NCI-H69 (cell line): ENCODE measurements at regions not wholly inside any gene's neighbourhood (a gene's known extent, or its start where the extent isn't known, plus 50 kb on each side); places are given as distances from the start of the nearest gene placed in this dataset.

ENCODE experiments used
- DNase-seq: peaks from one replicate; lab custom pipeline; 2025; lab: John Stamatoyannopoulos, UW

DNA sequence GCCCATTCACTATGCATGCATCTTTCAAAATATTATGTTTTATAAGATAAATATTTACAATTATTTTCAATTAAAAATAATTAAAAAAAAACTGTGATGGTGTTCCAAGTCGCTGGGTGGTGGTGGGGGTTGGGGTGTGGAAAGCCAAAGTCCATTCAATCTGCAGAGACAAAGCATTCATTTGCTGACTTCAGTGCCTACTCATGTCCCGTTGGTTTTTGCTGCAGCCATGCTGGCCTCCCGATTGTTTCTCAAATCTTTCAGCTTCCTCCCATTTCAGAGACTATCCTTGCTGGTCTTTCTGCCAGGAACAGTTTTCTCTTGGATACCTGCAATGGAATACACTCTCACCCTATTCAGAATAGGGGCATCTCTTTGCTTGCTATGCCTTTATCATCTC, 331.5 kb upstream of the NOVA1 start:
- no peak for DNase-seq

DNA sequence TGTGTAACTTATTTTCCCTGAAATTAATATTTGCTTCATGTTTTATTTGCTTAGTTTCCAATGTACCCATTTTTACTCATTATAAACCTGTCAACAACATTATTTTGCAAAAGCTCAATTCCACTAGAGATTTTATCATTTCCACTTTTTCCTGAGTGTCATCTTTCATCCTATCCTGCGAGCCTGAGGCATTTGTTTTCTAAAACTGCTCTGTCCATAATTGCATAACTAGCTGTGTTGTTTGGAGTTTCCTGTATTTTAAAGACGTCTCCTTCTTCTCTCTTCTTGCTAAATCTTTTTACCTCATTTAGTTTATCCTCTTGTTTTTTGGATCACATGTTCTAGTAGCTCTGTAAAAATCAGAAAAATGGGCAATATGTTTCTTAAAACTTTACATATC, 332.7 kb upstream of the NOVA1 start:
- DNase-seq = no peak

DNA sequence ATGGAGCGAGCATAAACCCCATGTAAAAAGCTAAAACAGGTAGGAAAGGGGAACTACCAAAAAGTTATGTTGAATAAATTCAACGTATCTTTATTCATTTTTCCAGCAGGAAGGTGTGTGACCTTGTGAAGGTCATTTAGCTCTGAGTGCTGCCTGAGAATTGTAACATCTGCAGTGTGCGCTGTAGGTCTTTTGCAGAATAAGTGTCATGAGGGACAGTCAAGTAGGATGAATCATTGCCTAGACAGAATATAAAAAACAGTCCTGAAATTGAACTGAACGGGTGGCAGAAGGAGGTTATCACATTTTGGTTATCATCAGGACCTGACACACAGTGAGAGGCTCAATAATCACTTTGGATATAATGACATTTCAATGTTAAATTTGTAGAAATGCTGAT, 334.8 kb upstream of the NOVA1 start:
- DNase-seq = no peak

DNA sequence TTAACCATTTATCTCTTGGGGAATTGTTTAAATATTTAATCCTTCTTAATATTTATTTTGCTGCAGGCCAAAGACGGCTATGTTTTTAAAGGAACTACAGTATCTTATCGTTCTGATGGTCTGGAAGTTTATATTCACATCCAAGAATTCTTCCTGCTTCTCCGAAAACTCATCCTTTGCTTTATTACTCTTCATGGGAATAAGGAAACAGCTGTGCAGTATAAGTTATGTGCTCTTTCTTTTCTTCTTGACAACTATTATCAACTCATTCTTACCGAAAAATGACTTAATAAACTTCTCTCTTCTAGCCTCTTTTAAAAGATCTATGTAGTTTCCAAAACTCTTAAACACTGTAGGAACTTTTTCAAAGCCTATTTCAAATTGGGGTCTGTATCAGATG, 335.6 kb upstream of the NOVA1 start:
- DNase-seq = no peak

DNA sequence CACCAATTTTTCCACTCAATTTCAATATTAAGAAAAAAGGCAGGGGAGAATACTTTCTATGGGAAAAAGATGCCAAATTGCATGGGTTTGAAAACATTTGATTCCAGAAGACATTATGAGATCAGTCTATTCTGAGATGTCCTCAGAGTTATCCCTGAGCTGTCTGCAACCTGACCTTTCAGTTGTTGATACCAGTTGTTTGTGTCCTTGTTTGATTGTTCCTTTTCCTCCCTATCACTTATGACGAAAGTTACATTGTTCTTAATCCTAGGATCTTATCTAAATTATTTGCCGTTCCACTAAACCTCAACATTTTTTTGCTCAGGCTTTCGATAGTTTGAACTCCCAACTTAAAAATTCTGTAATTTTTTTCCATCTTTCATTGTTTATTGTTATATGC, 336.3 kb upstream of the NOVA1 start:
- DNase-seq = no peak

DNA sequence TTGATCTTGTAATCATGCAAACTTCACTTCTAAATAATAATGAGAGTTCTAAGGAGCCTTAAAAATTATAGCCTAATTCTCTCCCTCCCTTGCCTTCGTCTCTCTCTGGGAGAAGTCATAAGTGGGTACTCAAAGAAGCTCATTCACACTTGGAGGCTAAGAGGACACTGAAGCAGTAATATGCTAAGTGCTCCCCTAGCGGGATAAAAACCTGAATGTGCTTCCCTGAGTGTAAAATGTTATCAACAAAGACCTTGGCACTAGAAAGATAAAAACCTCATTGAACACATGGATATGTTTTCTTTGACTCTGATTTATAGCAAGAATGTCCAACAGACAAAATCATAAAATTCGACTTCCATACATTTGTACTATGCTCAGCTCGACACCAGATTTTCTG, 337.9 kb upstream of the NOVA1 start:
- DNase-seq = no peak

DNA sequence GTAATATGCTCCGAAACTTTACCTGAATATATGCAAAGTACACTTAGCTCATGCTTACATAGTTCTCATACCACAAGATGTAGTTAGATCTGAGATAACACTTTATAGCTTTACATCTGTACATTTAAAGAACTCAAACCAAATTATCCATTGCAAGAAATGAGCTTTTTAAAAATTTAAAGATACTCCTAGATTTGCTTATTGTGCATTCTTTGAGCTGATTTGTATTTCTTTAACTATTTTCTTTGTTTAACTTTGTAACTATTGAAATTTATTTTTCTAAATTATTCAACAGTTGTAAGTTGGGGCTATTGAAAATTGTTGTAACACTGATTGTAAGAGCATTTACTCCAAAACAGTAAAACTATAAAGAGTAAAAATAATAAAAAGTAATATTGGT, 340.2 kb upstream of the NOVA1 start:
- DNase-seq = no peak

DNA sequence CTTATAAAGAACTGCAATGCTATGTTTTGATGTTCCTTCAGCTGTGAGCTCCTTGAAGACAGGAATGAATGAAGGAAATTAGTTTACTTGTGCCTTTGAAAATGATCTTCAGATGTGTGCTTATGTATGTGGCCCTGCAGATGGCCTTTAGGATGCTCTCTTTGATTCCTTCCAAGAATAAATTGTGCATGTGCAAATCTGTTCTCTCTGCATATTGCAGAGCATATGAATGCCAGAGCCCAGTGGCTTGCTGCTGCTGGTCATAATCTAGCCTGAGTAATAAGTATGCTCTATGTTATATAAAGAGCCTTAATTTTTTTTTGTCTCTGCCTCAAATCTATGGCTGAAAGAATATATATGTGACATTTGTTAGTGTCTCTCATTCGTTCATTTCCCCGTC, 341.9 kb upstream of the NOVA1 start:
- DNase-seq = no peak

DNA sequence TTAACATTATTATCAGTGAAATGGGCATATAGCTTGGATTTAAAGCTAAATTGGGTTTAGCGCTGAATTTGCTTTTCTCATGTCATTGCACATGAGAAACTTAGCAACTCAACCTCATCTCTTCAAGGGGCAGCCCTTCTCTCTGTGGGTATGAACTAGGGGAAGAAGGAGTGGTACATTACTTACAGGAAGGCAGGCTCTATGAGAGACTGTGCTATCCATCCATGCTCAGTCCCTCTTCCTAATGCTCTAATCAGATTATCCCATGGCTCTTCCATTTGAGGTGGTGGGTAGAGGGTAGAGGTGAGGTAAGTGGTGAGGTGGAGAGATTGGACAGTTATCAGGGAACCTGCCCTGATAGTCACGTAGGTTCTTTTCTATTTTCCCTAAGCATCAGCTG, 343.7 kb upstream of the NOVA1 start:
- no peak for DNase-seq

DNA sequence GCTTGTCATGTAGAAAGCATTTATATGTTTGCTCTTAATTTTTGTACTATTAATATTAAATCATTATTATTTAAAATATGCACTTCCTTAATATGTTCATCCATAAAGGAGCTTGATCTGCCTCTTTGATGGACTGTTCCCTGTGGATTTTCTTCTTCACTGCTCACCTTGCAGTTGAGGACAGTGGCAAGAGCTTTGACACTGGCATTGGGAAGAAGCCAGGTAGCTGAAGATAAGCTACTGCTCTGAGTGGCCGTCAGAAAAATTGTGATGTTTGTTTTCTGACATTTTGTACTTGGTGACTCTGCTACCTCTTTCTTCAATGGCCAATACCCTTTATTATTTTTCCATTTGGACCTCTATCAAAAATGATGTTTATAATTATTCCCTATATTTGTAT, 349.4 kb upstream of the NOVA1 start:
- DNase-seq = no peak

DNA sequence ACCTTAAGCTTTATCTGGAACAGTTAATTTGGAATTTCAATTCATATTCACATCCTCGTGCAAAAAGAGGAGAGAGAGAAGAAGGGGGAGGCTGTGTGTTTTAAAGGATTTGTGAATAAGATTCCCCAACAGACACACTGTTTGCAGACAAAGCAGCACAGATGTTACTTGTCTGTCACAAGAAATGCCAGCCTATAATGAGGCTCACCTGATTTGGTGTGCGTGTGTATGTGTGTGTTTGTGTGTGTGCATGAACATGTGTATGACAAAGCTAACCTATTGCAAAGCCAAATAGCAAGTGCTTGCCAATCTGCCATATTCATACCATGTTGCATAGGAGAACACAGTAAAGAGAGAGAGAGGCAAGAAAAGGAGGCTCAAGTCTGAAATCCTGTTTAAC, 361.6 kb upstream of the NOVA1 start:
- no peak for DNase-seq

DNA sequence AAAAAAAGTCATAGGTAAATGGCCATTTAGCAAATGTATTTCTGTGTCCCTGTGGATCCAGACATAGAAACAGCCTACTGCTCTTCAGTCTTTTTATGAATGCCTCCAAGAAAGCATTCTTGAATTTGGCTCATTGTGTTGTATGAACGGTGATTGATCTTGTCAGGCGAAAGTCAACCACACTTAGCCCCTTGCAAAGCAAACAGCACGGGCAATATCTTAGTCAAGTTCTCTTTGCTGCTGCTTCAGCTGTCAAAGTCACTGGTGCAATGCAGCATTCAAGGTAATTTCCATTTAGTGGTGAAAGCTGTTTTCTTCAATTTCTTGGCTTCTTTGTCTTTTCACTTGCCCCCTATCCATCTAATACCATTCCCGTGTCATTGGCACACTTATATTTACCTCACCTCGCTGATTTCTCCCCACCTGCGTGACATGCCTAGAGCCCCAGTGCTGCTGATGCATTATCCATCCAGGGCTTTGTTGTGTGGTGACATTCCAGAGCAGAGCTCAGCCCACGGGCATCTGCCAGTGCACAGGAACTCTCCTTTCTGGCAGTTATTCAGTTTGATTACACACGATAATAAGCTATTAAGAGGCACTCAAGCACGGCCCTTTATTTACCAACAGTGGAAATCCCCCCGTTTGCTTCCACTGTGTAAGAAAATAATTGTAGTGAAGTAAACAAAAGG, 362.3 kb upstream of the NOVA1 start:
- DNase-seq = peak; percentile 33

DNA sequence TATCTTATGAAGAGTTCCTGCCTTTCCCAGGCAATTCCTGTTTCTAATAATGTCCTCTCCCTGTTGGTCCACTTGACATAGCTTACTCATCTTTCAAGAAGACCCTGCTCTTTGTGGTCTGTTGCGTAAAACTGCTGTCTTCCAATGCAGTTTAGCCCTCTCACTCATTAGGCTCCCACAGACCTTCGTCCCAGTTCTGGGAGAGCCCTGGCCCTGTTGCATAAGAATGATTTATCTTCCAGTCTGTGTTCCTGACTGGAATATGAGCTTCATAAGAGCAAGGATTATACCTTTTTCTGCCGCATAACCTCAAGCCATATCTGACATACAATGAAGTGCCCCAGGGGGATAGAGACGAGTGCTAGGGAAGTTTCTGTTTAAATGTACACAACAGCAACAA, 365.9 kb upstream of the NOVA1 start:
- DNase-seq = no peak

DNA sequence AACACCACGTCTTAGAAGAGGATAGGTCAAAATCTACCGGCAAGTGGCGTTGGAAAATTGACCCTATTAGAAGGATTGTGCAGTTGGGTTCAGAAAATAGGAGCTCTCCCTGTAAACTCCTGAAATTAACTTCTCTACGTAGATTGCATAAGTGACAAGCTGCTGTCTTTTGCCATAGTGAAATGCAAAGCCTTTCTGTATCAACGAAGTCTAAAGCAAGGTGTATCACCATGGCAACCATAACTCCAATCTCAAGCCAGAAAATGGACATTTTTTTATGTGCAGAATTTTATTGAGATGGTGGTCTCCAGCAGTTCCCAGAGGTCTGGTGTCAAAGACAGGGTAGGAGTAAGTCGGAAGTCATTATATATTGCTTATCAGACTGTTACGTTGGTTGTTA, 367.7 kb upstream of the NOVA1 start:
- no peak for DNase-seq

DNA sequence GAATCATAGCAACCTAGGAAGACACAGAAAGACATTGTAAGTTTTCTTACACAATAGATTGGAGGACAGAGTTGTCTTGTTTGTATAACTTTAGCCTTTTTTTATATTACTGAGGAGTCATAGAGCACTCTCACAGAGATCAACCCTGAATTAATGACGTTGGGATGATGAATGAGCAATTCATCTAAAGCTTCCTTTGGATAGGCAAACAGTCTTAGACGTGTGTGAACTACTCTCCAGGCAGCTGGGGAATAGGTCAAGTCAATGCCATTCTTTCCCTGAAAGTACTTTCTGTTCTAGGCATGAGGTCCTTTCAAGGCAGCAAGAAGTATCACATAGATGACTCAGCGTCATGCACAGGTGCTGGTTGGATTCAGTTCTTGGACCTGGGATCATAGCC, 369.1 kb upstream of the NOVA1 start:
- no peak for DNase-seq

DNA sequence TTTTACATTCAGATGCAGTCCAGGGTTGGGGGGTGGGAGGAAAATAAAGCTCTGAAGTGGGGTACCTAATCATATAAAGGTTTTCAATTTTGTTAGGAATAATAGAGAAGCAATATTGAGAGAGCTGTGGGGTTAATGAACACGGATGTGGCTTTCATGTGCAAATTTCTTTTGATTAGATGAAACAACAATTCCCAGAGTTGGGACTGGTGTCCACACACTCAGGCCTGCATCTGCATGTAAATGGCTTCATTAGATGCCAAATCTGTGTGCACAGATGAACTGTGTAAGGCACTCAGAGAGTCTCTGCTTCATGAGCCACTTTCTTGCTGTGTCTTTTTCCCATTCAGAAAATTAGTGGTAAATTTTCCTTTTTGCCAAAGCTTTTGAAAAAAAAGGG, 377.1 kb upstream of the NOVA1 start:
- DNase-seq = no peak

DNA sequence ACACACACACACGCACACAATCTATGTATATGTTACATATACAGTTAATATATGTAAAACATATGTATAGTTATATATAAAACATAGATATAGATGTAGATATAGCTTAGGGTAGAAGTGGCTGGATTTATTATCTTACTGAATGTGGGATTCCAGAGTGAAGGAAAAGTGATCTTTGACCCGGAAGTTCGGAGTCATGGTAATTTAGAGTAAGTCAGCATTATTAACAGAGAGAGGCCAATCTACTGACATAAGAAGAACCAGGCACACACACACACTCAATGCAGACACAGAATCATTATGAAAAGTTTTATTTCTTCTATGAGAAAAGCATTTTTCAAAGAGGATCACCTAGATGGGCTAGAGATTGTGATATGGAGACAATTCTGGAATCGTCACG, 384.2 kb upstream of the NOVA1 start:
- no peak for DNase-seq

DNA sequence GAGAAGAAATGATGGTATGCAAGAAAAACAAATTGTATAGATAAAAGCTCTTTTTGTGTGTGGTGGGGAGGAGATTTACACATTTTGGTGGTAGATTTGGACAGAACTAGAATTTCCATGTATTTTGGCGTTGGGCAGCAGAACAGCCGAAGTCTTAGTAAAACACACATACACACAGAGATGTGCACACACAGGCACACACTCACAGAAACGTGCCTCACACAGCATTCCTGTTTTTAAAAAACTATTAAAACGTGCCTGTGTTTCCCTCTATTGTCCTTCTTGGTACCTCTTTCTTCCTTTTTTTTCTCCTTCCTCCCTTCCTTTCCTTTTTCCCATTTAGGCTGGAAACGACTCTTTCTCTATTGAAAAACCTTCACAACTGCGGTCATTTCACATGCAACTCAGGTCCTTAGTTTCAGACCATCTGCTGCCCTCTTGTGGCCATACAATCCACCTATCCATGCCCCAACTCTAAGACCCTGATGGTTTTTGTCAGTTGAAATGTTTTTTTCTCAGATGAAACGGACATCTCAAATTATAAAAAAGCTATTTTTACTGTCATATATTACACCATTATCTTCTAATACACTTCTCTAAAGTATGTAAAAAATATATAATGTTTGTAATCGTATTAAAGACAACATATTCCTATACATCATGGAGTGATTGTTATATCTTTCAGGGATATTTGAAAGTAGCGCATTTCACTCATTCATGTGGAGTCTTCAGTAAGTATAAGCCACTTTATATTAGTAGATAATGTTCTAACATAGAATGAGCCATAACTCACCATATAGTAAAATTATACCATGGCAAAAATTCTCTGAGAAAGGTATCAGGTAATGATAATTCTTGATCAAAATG, 386.7 kb upstream of the NOVA1 start:
- DNase-seq = peak; percentile 70

DNA sequence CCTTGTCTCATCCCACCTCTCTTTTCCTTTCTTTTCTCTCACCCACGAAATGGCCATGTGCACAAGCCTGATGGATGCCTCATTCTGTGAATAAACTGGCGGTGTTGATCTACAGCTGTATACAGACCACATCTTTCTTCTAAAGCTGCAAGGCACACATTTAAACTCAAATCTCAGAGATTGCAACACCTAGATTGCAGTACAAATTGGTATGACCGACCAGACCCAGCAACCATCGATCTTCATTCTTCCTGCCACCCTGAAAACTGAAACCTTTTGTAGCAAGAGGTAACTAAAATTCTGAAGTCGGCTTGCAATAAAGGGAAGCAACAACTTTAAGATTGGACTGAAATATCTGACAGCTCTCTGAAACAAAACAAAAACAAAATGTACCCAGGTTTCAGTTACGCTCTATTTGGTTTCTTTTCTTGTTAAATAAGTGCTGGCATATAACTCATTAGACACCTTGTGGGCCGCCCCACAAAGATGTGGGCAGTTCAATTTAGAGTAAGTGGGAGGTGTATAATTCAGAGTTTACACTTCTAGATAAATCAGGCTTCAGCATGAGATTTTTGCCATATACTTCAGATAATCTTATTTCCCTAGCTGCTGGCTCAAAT, 390.0 kb upstream of the NOVA1 start:
- DNase-seq = no peak

DNA sequence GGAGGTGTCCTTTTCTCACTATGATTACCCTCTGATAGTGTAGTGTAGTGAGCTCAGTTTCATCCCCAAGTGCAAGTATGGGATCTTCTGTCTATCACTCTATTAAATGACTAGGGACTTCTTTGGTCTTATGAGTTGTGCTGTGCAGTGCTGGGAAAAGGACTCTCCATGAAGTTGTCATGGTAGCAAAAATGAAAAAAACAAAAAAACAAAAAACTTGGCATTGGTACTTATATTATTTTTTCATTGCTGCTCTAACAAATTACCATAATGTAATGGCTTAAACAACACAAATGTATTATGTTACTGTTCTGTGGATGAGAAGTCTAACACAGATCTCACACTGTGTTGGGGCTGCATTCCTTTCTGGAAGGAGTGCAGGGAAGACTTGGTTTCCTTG, 393.1 kb upstream of the NOVA1 start:
- DNase-seq = no peak

DNA sequence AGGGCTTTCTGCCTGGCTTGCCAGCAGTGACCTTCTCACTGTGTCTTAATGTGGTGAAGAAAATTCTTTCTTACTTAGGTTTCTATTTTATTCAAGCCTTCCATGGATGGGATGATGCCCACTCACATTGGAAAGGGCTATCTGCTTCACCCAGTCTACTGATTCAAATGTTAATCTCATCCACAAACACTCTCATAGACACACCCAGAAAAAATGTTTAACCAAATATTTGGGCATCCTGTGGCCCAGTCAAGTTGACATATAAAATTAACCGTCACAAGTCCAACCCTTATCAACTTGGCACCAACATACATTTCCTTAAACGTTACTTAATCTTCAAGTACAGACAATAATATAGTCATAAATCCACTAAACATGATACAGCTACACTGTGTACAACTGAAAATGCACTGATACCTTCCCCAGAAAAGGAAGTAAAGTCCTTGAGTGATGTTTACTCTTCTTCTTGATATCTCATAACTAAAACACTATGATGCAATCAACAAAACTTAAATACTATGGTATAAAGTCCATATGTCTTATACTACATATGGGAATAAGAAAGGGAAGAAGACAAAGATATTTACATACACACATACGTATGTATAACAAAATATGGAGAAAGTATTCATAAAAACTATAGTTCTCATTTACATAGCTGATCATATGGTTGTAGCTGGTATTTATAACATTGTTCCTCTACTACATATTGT, 394.7 kb upstream of the NOVA1 start:
- DNase-seq = no peak

DNA sequence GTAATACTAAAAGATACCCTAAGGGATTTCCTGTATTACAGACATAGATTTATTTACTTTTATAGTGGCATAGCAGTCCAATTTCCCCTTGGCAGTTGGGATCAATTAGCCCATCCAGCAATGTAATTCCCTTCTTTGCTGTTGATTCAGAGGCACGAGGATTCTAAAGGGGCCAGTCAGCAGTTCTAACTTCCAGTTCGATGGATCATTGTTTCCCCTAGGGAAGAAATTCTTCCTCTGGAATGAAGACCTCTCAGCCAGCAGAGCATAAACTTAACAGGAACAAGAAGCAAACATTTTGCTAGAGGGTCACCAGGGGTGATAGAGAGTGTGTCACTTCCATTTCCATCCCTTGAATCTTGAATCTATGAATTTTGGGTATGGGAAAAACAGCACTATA, 395.7 kb upstream of the NOVA1 start:
- peak; percentile 16 for DNase-seq

DNA sequence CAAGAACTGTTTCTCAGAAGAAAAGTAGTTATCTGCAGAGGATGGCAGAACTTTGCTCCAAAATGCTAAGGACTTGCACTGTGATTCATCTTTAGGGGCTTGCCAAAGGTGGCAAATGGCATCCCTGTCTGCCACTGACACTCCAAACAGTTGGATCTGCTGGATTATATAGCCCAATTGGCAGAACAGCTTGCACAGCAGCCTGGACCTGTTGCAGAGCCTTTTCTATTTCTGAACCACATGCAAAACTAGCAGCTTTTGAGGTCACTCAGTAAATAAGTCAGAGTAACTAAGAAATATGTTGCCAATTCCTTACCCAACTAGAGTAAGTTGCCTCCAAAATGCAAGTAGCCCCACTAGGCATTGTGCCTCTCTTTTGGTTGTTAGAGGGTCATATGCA, 397.5 kb upstream of the NOVA1 start:
- DNase-seq = no peak
